ENCODE measurements at regions not wholly inside any gene's neighbourhood (a gene's known extent, or its start where the extent isn't known, plus 50 kb on each side); places are given as distances from the start of the nearest gene placed in this dataset.

DNA sequence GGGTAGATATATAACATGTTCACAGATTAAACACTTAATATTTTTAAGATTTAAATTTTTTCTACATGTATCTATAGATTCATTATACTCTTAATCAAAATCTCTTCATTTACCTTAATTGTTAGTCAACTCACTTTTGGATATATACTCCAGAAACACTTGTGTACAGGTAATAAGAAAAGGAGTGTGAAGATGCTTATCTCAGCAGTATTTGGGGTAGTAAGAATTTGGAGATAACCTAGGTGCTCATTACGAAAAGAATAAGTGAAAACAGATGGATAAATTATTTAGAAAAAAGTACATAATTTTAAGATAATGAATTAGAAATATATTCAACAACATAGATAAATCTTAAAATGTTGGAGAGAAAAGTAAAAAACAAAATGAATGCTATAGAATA, 226.5 kb upstream of the PLSCR5 start:
- Histone ChIP-seq H3K9me3 (ENCODE audit: control insufficient read depth, low read length) (no peaks in the 10 kb centered on the region), H3K79me1 (replicated peaks; ENCODE audit: low read length, poor library complexity, severe bottlenecking) (no peaks in the 10 kb centered on the region), H3K14ac (ENCODE audit: low read length in 2 of 2) (no peak overlapping the region), H3K23ac (ENCODE audit: low read length in 2 of 2) (no peak overlapping the region), H2BK15ac (ENCODE audit: low read depth, poor library complexity, severe bottlenecking) (no peak overlapping the region), H3K4me2 (ENCODE audit: low read length, poor library complexity, severe bottlenecking) (no peak overlapping the region), H3K18ac (ENCODE audit: low read depth in 1 of 2, low read length in 2 of 2) (no peak overlapping the region), H3K27me3 (ENCODE audit: control insufficient read depth in 1 of 2, insufficient read depth in 1 of 2, low read length in 2 of 2) (no peaks in the 10 kb centered on the region), H3K4me3 (ENCODE audit: insufficient read depth in 1 of 2, low read depth in 1 of 2, low read length in 2 of 2) (no peak overlapping the region), H2AK5ac (ENCODE audit: low read length, severe bottlenecking) (no peak overlapping the region), H4K91ac (ENCODE audit: low read length) (no peak overlapping the region), H3K36me3 (ENCODE audit: control insufficient read depth in 1 of 2, insufficient read depth in 2 of 2, low read depth in 1 of 2, low read length in 2 of 2) (no peaks in the 10 kb centered on the region), H2AFZ (ENCODE audit: low read depth, low read length) (no peak overlapping the region), H3K9ac (ENCODE audit: low read length) (no peak overlapping the region), H4K8ac (ENCODE audit: low read length) (no peak overlapping the region), H2BK12ac (ENCODE audit: low read length in 2 of 2) (no peak overlapping the region), H2BK120ac (ENCODE audit: low read depth, low read length) (no peak overlapping the region), H3K4ac (ENCODE audit: low read depth in 1 of 2, low read length in 2 of 2) (no peak overlapping the region), H3K27ac (ENCODE audit: low read length, poor library complexity, severe bottlenecking) (no peak overlapping the region), H3K4me1 (ENCODE audit: control insufficient read depth, insufficient read depth, low read depth, low read length) (no peaks in the 10 kb centered on the region), H2BK5ac (ENCODE audit: low read depth, low read length, poor library complexity, severe bottlenecking) (no peak overlapping the region)
- WGBS = no CpG with 5 or more reads among the region's 1 CpG
- DNase-seq = no peak

- no peaks in the 10 kb centered on the region for H3K4me1 ChIP-seq (ENCODE audit: control insufficient read depth, insufficient read depth, low read depth, low read length)
- H3K27ac ChIP-seq (ENCODE audit: low read length, poor library complexity, severe bottlenecking) = no peak overlapping the region
- no peak overlapping the region for H3K18ac ChIP-seq (ENCODE audit: low read depth in 1 of 2, low read length in 2 of 2)
- H3K14ac ChIP-seq (ENCODE audit: low read length in 2 of 2) = no peak overlapping the region
- H2BK15ac ChIP-seq (ENCODE audit: low read depth, poor library complexity, severe bottlenecking) = no peak overlapping the region
- no peaks in the 10 kb centered on the region for H3K79me1 ChIP-seq (replicated peaks; ENCODE audit: low read length, poor library complexity, severe bottlenecking)
- H4K91ac ChIP-seq (ENCODE audit: low read length) = no peak overlapping the region
- no peaks in the 10 kb centered on the region for H3K9me3 ChIP-seq (ENCODE audit: control insufficient read depth, low read length)
- H2AFZ ChIP-seq (ENCODE audit: low read depth, low read length) = no peak overlapping the region
- no peak overlapping the region for H2BK120ac ChIP-seq (ENCODE audit: low read depth, low read length)
- no peak overlapping the region for H3K4me3 ChIP-seq (ENCODE audit: insufficient read depth in 1 of 2, low read depth in 1 of 2, low read length in 2 of 2)
- no peaks in the 10 kb centered on the region for H3K27me3 ChIP-seq (ENCODE audit: control insufficient read depth in 1 of 2, insufficient read depth in 1 of 2, low read length in 2 of 2)
- no peak overlapping the region for H4K8ac ChIP-seq (ENCODE audit: low read length)
- no peak for DNase-seq
- no peak overlapping the region for H2BK12ac ChIP-seq (ENCODE audit: low read length in 2 of 2)
- H3K4me2 ChIP-seq (ENCODE audit: low read length, poor library complexity, severe bottlenecking) = no peak overlapping the region
- no peak overlapping the region for H2BK5ac ChIP-seq (ENCODE audit: low read depth, low read length, poor library complexity, severe bottlenecking)
- no peak overlapping the region for H3K9ac ChIP-seq (ENCODE audit: low read length)
- no peak overlapping the region for H3K23ac ChIP-seq (ENCODE audit: low read length in 2 of 2)
- no peak overlapping the region for H2AK5ac ChIP-seq (ENCODE audit: low read length, severe bottlenecking)
- H3K4ac ChIP-seq (ENCODE audit: low read depth in 1 of 2, low read length in 2 of 2) = no peak overlapping the region
- H3K36me3 ChIP-seq (ENCODE audit: control insufficient read depth in 1 of 2, insufficient read depth in 2 of 2, low read depth in 1 of 2, low read length in 2 of 2) = no peaks in the 10 kb centered on the region
Observed at GRCh38 chr3:146830231-146830630, 225.1 kb upstream of the PLSCR5 start.

GRCh38 chr3:146827836-146828235, 222.7 kb upstream of the PLSCR5 start:
- Histone ChIP-seq H3K27me3 (ENCODE audit: control insufficient read depth in 1 of 2, insufficient read depth in 1 of 2, low read length in 2 of 2) (no peaks in the 10 kb centered on the region), H2BK120ac (ENCODE audit: low read depth, low read length) (no peak overlapping the region), H2BK5ac (ENCODE audit: low read depth, low read length, poor library complexity, severe bottlenecking) (no peak overlapping the region), H4K8ac (ENCODE audit: low read length) (no peak overlapping the region), H3K4me2 (ENCODE audit: low read length, poor library complexity, severe bottlenecking) (no peak overlapping the region), H3K4me1 (ENCODE audit: control insufficient read depth, insufficient read depth, low read depth, low read length) (no peaks in the 10 kb centered on the region), H3K4me3 (ENCODE audit: insufficient read depth in 1 of 2, low read depth in 1 of 2, low read length in 2 of 2) (no peak overlapping the region), H2AFZ (ENCODE audit: low read depth, low read length) (no peak overlapping the region), H3K14ac (ENCODE audit: low read length in 2 of 2) (no peak overlapping the region), H3K9me3 (ENCODE audit: control insufficient read depth, low read length) (no peaks in the 10 kb centered on the region), H3K79me1 (replicated peaks; ENCODE audit: low read length, poor library complexity, severe bottlenecking) (no peaks in the 10 kb centered on the region), H3K18ac (ENCODE audit: low read depth in 1 of 2, low read length in 2 of 2) (no peak overlapping the region), H2BK12ac (ENCODE audit: low read length in 2 of 2) (no peak overlapping the region), H2AK5ac (ENCODE audit: low read length, severe bottlenecking) (no peak overlapping the region), H3K23ac (ENCODE audit: low read length in 2 of 2) (no peak overlapping the region), H3K4ac (ENCODE audit: low read depth in 1 of 2, low read length in 2 of 2) (no peak overlapping the region), H3K9ac (ENCODE audit: low read length) (no peak overlapping the region), H4K91ac (ENCODE audit: low read length) (no peak overlapping the region), H3K27ac (ENCODE audit: low read length, poor library complexity, severe bottlenecking) (no peak overlapping the region), H2BK15ac (ENCODE audit: low read depth, poor library complexity, severe bottlenecking) (no peak overlapping the region), H3K36me3 (ENCODE audit: control insufficient read depth in 1 of 2, insufficient read depth in 2 of 2, low read depth in 1 of 2, low read length in 2 of 2) (no peaks in the 10 kb centered on the region)
- no peak for DNase-seq
- no CpG with 5 or more reads among the region's 1 CpG for WGBS

DNA sequence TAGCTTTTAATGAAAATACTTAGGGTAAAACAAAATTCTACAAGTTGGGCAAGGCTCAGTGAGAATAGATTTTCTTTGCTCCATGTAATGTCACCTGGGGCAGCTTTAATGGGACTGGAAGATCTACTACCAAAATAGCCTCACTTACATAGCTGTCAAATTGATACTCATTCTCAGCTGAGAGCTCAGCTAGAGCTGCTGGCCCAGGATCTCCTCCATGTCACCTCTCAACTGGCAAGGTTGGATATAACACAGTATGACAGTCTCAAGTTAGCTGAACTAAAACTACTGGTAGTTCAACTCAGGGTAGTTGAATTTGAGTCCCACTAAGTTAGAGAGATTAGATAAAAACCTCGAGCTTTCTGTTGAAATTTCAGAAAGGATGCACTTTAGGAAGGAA, 218.5 kb upstream of the PLSCR5 start:
- Histone ChIP-seq H3K23ac (ENCODE audit: low read length in 2 of 2) (no peak overlapping the region), H3K4ac (ENCODE audit: low read depth in 1 of 2, low read length in 2 of 2) (no peak overlapping the region), H2BK120ac (ENCODE audit: low read depth, low read length) (no peak overlapping the region), H2BK12ac (ENCODE audit: low read length in 2 of 2) (no peak overlapping the region), H4K91ac (ENCODE audit: low read length) (no peak overlapping the region), H2AK5ac (ENCODE audit: low read length, severe bottlenecking) (no peak overlapping the region), H2BK5ac (ENCODE audit: low read depth, low read length, poor library complexity, severe bottlenecking) (no peak overlapping the region), H2AFZ (ENCODE audit: low read depth, low read length) (no peak overlapping the region), H2BK15ac (ENCODE audit: low read depth, poor library complexity, severe bottlenecking) (no peak overlapping the region), H3K79me1 (replicated peaks; ENCODE audit: low read length, poor library complexity, severe bottlenecking) (no peaks in the 10 kb centered on the region), H3K14ac (ENCODE audit: low read length in 2 of 2) (no peak overlapping the region), H3K4me3 (ENCODE audit: insufficient read depth in 1 of 2, low read depth in 1 of 2, low read length in 2 of 2) (no peak overlapping the region), H3K9me3 (ENCODE audit: control insufficient read depth, low read length) (no peaks in the 10 kb centered on the region), H3K27me3 (ENCODE audit: control insufficient read depth in 1 of 2, insufficient read depth in 1 of 2, low read length in 2 of 2) (no peaks in the 10 kb centered on the region), H3K4me1 (ENCODE audit: control insufficient read depth, insufficient read depth, low read depth, low read length) (no peaks in the 10 kb centered on the region), H3K18ac (ENCODE audit: low read depth in 1 of 2, low read length in 2 of 2) (no peak overlapping the region), H4K8ac (ENCODE audit: low read length) (no peak overlapping the region), H3K4me2 (ENCODE audit: low read length, poor library complexity, severe bottlenecking) (no peak overlapping the region), H3K9ac (ENCODE audit: low read length) (no peak overlapping the region), H3K36me3 (ENCODE audit: control insufficient read depth in 1 of 2, insufficient read depth in 2 of 2, low read depth in 1 of 2, low read length in 2 of 2) (no peaks in the 10 kb centered on the region), H3K27ac (ENCODE audit: low read length, poor library complexity, severe bottlenecking) (no peak overlapping the region)
- no CpG with 5 or more reads among the region's 1 CpG for WGBS
- DNase-seq = no peak
